Fibroblast of skin of right quadriceps (primary cell): ENCODE measurements at regions not wholly inside any gene's neighbourhood (a gene's known extent, or its start where the extent isn't known, plus 50 kb on each side); places are given as distances from the start of the nearest gene placed in this dataset.
"Not testable (repeated sequence)": the region's sequence is repeated elsewhere in the genome, so short reads cannot be mapped to it uniquely, and the experiment has no call there.

Experiments
- DNase-seq: peaks from one replicate; pipeline ENCODE4 v3.0.0-alpha.2; 2013

GRCh38 chr6:121645100-121645745 is 209.8 kb downstream of the GJA1 start:
- DNase-seq = peak; percentile 66

GRCh38 chr6:121647905-121648304 is 212.5 kb downstream of the GJA1 start:
- peak; percentile 80 for DNase-seq

GRCh38 chr6:121649951-121650350 is 214.5 kb downstream of the GJA1 start:
- DNase-seq = no peak

GRCh38 chr6:121651420-121651819 is 216.0 kb downstream of the GJA1 start:
- no peak for DNase-seq

GRCh38 chr6:121652223-121652622 is 216.8 kb downstream of the GJA1 start:
- DNase-seq = no peak

- DNase-seq = peak; percentile 86
Observed at GRCh38 chr6:121652726-121653623, 217.5 kb downstream of the GJA1 start.

- no peak for DNase-seq
Observed at GRCh38 chr6:121653624-121654008, 218.2 kb downstream of the GJA1 start.

GRCh38 chr6:121657972-121658371 is 222.5 kb downstream of the GJA1 start:
- DNase-seq = no peak

- no peak for DNase-seq
Observed at GRCh38 chr6:121660277-121660676, 224.8 kb downstream of the GJA1 start.

GRCh38 chr6:121663292-121663810 is 227.9 kb downstream of the GJA1 start:
- no peak for DNase-seq

GRCh38 chr6:121664158-121664557 is 228.7 kb downstream of the GJA1 start:
- DNase-seq = no peak

- DNase-seq = peak; percentile 84
Observed at GRCh38 chr6:121666814-121667213, 231.4 kb downstream of the GJA1 start.

- DNase-seq = no peak
Observed at GRCh38 chr6:121668259-121668658, 232.8 kb downstream of the GJA1 start.

- DNase-seq = peak; percentile 50
Observed at GRCh38 chr6:121670511-121670910, 235.1 kb downstream of the GJA1 start.

GRCh38 chr6:121677571-121677970 is 242.1 kb downstream of the GJA1 start:
- DNase-seq = no peak

- no peak for DNase-seq
Observed at GRCh38 chr6:121678245-121678644, 242.8 kb downstream of the GJA1 start.

GRCh38 chr6:121680058-121680457 is 244.6 kb downstream of the GJA1 start:
- DNase-seq = no peak

GRCh38 chr6:121682666-121683065 is 247.2 kb downstream of the GJA1 start:
- DNase-seq = no peak

- DNase-seq = not testable (repeated sequence)
Observed at GRCh38 chr6:121685806-121686205, 250.4 kb downstream of the GJA1 start.

GRCh38 chr6:121686611-121687023 is 251.2 kb downstream of the GJA1 start:
- no peak for DNase-seq

- no peak for DNase-seq
Observed at GRCh38 chr6:121688974-121689373, 253.5 kb downstream of the GJA1 start.

GRCh38 chr6:121691126-121691551 is 255.7 kb downstream of the GJA1 start:
- peak; percentile 77 for DNase-seq

- DNase-seq = peak; percentile 54
Observed at GRCh38 chr6:121694389-121694788, 258.9 kb downstream of the GJA1 start.

GRCh38 chr6:121694801-121695251 is 259.4 kb downstream of the GJA1 start:
- DNase-seq = peak; percentile 81
